Lower lobe of right lung (tissue), 2 donors: ENCODE measurements at regions not wholly inside any gene's neighbourhood (a gene's known extent, or its start where the extent isn't known, plus 50 kb on each side); places are given as distances from the start of the nearest gene placed in this dataset.

Experiments used
- ATAC-seq, 2 donors: fragments of 200-7000 bp; cut with Tn5 transposase; one replicate each; pipeline ENCODE4 v1.9.1; 2020 to 2022; ENCODE audit warnings: mild to moderate bottlenecking in 2 of 2, moderate library complexity in 2 of 2
- DNase-seq: peaks from one replicate; pipeline ENCODE4 v3.0.0-alpha.2; 2020
- H3K27ac ChIP-seq: fragments of 200-600 bp; one replicate; pipeline ENCODE4 v1.8.0; 2022
- H3K27me3 ChIP-seq: fragments of 200-600 bp; one replicate; pipeline ENCODE4 v1.8.0; 2022; ENCODE audit warnings: low read depth
- H3K36me3 ChIP-seq: fragments of 200-600 bp; one replicate; pipeline ENCODE4 v1.8.0; 2022; ENCODE audit warnings: mild to moderate bottlenecking
- H3K4me1 ChIP-seq: fragments of 200-600 bp; one replicate; pipeline ENCODE4 v1.8.0; 2022
- H3K4me3 ChIP-seq: fragments of 200-600 bp; one replicate; pipeline ENCODE4 v1.8.0; 2022; ENCODE audit warnings: mild to moderate bottlenecking
- H3K9me3 ChIP-seq: fragments of 200-600 bp; one replicate; pipeline ENCODE4 v1.8.0; 2022
- intact Hi-C: fragments of 100-400 bp; cut with DNase I; formaldehyde crosslinking; loops from one replicate; pipeline ENCODE4 v1.11.0; 2022
- TF ChIP-seq, protein P1 (sequence below): fragments of 200-600 bp; IDR thresholded peaks from one replicate; pipeline ENCODE4 v1.8.0; 2022; ENCODE audit warnings: antibody characterized with exemption, mild to moderate bottlenecking
- donor health status: DM: no; HTN: yes; CAD: no; lungs with severe emphysema.

DNA sequence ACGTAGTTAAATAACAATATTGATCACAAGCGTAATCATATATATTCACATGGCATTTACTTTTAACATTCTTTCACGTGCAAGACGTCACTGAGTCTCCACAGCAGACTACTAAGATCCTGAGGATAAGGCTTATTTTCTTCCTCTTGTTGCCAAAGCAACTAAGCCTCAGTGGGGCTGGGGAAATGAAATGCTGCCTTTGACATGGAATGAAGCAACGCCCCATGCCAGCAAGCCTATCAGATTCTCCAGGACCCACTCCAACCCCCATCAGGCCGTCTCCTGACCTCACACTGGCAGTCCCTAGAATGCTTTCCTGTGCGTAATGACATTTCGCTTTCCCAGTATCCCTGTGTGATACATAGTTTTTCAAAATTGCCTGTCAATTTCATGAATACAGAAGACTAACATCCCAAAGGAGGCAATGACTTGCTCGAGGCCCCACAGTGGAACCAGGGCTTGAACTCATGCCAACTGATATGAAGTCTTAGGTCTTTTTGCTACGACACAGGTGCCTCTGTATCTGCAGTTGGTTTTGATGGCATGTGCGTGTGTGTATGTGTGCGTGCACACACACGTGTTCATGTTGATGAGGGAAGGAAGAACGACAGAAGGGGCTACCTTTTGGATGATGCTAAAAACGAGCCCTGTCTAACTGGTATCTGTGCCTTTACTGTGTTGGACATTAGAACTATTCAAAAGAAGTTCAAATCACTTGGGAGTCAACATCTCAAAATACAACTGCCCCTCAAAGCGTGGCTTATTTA, 239.1 kb downstream of the VRK1 start:
- no peaks in the 10 kb centered on the region for H3K4me1 ChIP-seq
- H3K27ac ChIP-seq: no peak overlapping the region
- intact Hi-C loops: no loop called here
- DNase-seq (no peak), ATAC-seq (no peak)
- no peaks in the 10 kb centered on the region for H3K36me3 ChIP-seq
- peaks cover 15% of the 10 kb centered on the region for H3K9me3 ChIP-seq
- H3K4me3 ChIP-seq: no peak overlapping the region
- TF ChIP-seq, protein P1, sequence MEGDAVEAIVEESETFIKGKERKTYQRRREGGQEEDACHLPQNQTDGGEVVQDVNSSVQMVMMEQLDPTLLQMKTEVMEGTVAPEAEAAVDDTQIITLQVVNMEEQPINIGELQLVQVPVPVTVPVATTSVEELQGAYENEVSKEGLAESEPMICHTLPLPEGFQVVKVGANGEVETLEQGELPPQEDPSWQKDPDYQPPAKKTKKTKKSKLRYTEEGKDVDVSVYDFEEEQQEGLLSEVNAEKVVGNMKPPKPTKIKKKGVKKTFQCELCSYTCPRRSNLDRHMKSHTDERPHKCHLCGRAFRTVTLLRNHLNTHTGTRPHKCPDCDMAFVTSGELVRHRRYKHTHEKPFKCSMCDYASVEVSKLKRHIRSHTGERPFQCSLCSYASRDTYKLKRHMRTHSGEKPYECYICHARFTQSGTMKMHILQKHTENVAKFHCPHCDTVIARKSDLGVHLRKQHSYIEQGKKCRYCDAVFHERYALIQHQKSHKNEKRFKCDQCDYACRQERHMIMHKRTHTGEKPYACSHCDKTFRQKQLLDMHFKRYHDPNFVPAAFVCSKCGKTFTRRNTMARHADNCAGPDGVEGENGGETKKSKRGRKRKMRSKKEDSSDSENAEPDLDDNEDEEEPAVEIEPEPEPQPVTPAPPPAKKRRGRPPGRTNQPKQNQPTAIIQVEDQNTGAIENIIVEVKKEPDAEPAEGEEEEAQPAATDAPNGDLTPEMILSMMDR: no peak
- H3K27me3 ChIP-seq: peaks cover 39% of the 10 kb centered on the region

DNA sequence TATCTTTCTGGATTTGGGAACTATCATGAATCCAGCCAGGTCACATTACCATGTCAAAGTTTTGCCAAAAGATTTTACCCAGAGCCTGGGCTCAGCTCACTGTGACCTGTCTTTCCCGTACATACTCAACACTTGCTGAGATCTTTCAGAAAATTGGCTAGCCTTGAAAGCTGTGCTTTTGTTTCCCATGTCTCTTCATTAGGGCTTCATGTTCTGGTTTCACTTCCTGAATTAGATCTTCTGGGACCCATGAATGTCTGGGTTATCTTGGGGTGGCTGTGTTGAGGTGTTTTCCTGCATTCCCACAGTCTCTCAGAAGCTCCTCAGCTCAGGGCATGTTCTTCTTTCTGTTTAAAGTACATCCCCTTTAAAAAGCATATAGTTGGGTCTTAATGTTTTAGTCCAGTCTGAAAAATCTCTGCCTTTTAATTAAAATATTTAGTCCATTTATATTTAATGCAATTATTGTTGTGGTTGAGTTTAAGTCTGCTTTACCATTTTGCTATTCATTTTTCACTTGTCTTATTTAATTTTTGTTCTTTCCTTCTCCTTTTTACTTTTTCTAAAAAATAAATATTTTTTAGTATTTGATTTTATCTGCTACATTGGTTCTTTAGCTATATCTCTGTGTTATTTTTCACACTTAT, 242.7 kb downstream of the VRK1 start:
- Histone ChIP-seq H3K4me3 (no peak overlapping the region), H3K4me1 (no peaks in the 10 kb centered on the region), H3K27me3 (peaks cover 10% of the 10 kb centered on the region), H3K9me3 (peaks cover 12% of the 10 kb centered on the region), H3K36me3 (no peaks in the 10 kb centered on the region), H3K27ac (no peak overlapping the region)
- intact Hi-C loops: no loop called here
- ATAC-seq (no peak), DNase-seq (no peak)
- TF ChIP-seq, protein P1: no peak

DNA sequence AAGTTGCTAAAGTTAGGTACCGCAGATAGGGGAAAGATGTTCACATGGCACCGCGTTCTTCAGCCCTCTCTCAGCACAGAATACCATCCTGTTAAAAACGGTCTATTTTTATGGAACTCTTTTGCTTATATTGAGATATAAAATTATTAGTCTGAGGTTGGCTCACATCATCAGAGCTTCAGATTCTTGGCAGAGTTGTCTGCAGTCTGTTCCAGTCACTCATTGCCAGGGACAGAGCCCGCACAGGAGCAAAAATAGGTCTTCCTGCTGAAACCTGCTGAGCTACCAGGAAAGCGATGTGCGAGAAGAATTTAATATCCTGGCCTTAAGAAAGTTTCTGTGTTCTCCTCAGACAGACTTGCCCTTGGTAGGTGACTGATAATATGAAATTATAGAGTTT, 249.8 kb downstream of the VRK1 start:
- Histone ChIP-seq H3K9me3 (no peaks in the 10 kb centered on the region), H3K27me3 (no peaks in the 10 kb centered on the region), H3K4me3 (no peak overlapping the region), H3K27ac (no peak overlapping the region), H3K4me1 (no peaks in the 10 kb centered on the region), H3K36me3 (no peaks in the 10 kb centered on the region)
- no peak for ATAC-seq
- no peak for DNase-seq
- TF ChIP-seq, protein P1: no peak
- intact Hi-C loops: no loop called here

DNA sequence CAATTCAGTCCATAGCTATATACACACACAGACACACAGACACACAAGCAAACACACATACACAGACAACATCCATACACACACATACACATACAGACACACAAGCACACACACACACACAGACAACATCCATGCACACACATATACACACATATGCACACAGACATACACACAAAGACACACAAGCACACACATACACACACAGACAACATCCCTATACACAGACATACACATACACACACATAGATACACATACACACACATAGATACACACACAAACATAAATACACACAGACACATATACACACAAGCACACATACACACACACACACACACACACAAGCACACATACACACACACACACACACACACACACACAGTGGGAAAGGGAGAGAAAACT, 254.8 kb downstream of the VRK1 start:
- intact Hi-C loops: no loop called here
- no peaks in the 10 kb centered on the region for H3K36me3 ChIP-seq
- peak in 1 of 2 donors; percentile 33 for ATAC-seq
- H3K4me3 ChIP-seq: no peak overlapping the region
- H3K27me3 ChIP-seq: no peaks in the 10 kb centered on the region
- H3K9me3 ChIP-seq: no peaks in the 10 kb centered on the region
- DNase-seq: no peak
- TF ChIP-seq, protein P1: no peak
- H3K27ac ChIP-seq: no peak overlapping the region
- no peaks in the 10 kb centered on the region for H3K4me1 ChIP-seq

DNA sequence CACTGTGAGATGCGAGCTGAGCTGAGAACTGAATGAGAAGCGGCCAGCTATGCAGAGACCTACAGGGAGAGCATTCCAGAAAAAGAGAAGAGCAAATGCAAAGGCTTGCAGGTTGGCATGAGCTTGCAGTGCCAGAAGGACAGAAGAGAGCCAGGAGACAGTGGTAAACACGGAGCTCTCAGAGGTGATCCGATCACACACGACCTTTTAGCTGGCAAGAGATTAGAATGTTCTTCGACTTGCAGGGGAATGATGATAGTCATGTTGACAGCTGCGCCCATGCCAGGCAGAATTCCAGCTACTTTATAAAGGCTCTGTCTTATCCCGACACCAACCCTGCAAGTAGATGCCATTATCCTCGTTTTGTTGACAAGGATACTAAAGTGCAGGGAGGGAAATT, 256.8 kb downstream of the VRK1 start:
- H3K9me3 ChIP-seq: no peaks in the 10 kb centered on the region
- DNase-seq (no peak), ATAC-seq (no peak)
- H3K4me3 ChIP-seq: no peak overlapping the region
- H3K27me3 ChIP-seq: peaks cover 7% of the 10 kb centered on the region
- intact Hi-C loops: no loop called here
- no peaks in the 10 kb centered on the region for H3K36me3 ChIP-seq
- no peaks in the 10 kb centered on the region for H3K4me1 ChIP-seq
- H3K27ac ChIP-seq: no peak overlapping the region
- TF ChIP-seq, protein P1: no peak
